HG02981 (cell line): ENCODE measurements at regions not wholly inside any gene's neighbourhood (a gene's known extent, or its start where the extent isn't known, plus 50 kb on each side); places are given as distances from the start of the nearest gene placed in this dataset.

ENCODE experiments used
- ATAC-seq: cut with Tn5 transposase; IDR thresholded peaks from one replicate; pipeline ENCODE4 v1.9.1; 2021; ENCODE audit warnings: mild to moderate bottlenecking, moderate library complexity; ENCODE audit not compliant: unreplicated experiment

GRCh38 chr12:98244136-98244535 lies 271.3 kb upstream of the TMPO start:
- no peak for ATAC-seq

GRCh38 chr12:98253207-98254037 lies 262.0 kb upstream of the TMPO start:
- ATAC-seq: no peak

GRCh38 chr12:98256830-98257229 lies 258.6 kb upstream of the TMPO start:
- ATAC-seq: no peak

GRCh38 chr12:98259693-98260092 lies 255.7 kb upstream of the TMPO start:
- no peak for ATAC-seq

- no peak for ATAC-seq
Measured at GRCh38 chr12:98260276-98260675, 255.1 kb upstream of the TMPO start.

- ATAC-seq: no peak
Measured at GRCh38 chr12:98262902-98263301, 252.5 kb upstream of the TMPO start.

- ATAC-seq: peak; percentile 97
Measured at GRCh38 chr12:98274430-98275130, 240.8 kb upstream of the TMPO start.

- peak; percentile 50 for ATAC-seq
Measured at GRCh38 chr12:98275131-98275475, 240.3 kb upstream of the TMPO start.

- ATAC-seq: no peak
Measured at GRCh38 chr12:98280152-98280551, 235.2 kb upstream of the TMPO start.

GRCh38 chr12:98280621-98281020 lies 234.8 kb upstream of the TMPO start:
- no peak for ATAC-seq

- no peak for ATAC-seq
Measured at GRCh38 chr12:98291828-98292227, 223.6 kb upstream of the TMPO start.

- ATAC-seq: no peak
Measured at GRCh38 chr12:98294051-98294805, 221.2 kb upstream of the TMPO start.

- ATAC-seq: no peak
Measured at GRCh38 chr12:98295681-98296080, 219.7 kb upstream of the TMPO start.

- ATAC-seq: no peak
Measured at GRCh38 chr12:98296462-98297079, 218.8 kb upstream of the TMPO start.

- ATAC-seq: no peak
Measured at GRCh38 chr12:98297538-98297937, 217.9 kb upstream of the TMPO start.

GRCh38 chr12:98308141-98308540 lies 207.2 kb upstream of the TMPO start:
- ATAC-seq: no peak

- no peak for ATAC-seq
Measured at GRCh38 chr12:98317939-98318899, 197.2 kb upstream of the TMPO start.

GRCh38 chr12:98319716-98320425 lies 195.5 kb upstream of the TMPO start:
- ATAC-seq: no peak

GRCh38 chr12:98325003-98325402 lies 190.4 kb upstream of the TMPO start:
- no peak for ATAC-seq
